HCT116 (cell line): ENCODE measurements at regions not wholly inside any gene's neighbourhood (a gene's known extent, or its start where the extent isn't known, plus 50 kb on each side); places are given as distances from the start of the nearest gene placed in this dataset.
"Not testable (repeated sequence)": the region's sequence is repeated elsewhere in the genome, so short reads cannot be mapped to it uniquely, and the experiment has no call there.

Experiments used
- ATAC-seq: fragments of 200-7000 bp; cut with Tn5 transposase; 2 replicates; pipeline ENCODE4 v1.9.1; 2020; ENCODE audit warnings: mild to moderate bottlenecking, moderate library complexity
- BruUV-seq: library from RNA; stranded (reverse); fragments of 400-500 nt; replicated peaks from 2 replicates; lab custom pipeline; 2021; lab: Mats Ljungman, UMichigan
- CTCF ChIA-PET: fragments of 300-600 bp; sonication (Branson Sonifier 250); formaldehyde crosslinking; loops from one replicate; lab custom pipeline; 2021; ENCODE audit warnings: antibody characterized with exemption; lab: Charles Lee
- POLR2A ChIA-PET: fragments of 300-600, 350-600 bp; sonication (Branson Sonifier 250); formaldehyde crosslinking; loops from one replicate; lab custom pipeline; 2021; ENCODE audit warnings: antibody characterized with exemption; lab: Charles Lee
- RAD21 ChIA-PET, 2 experiments: fragments of 300-600 bp; sonication (Branson Sonifier 250); formaldehyde crosslinking; loops; one replicate each; lab custom pipeline; 2023; ENCODE audit warnings: low total read pairs in 2 of 2; ENCODE audit not compliant: uncharacterized antibody in 2 of 2, unreplicated experiment in 2 of 2, low non-redundant PET in 1 of 2; lab: Charles Lee
- DNase-seq: peaks from one replicate; pipeline ENCODE4 v3.0.0-alpha.2; 2010; ENCODE audit warnings: low read depth, low spot score
- H2AFZ ChIP-seq: fragments of 200-600 bp; shearing (Covaris generic), sonication (generic); 2 replicates; pipeline ENCODE4 v1.6.1; 2017; ENCODE audit warnings: low read depth, mixed run types, mixed read lengths, antibody characterized with exemption, low read length; ENCODE audit not compliant: poor library complexity, severe bottlenecking
- H3K27ac ChIP-seq: 2 replicates; pipeline ENCODE4 v1.5.1; 2012; ENCODE audit warnings: low read depth, low read length
- H3K27me3 ChIP-seq: fragments of 200-600 bp; sonication (generic); 2 replicates; pipeline ENCODE4 v1.6.1; 2016; ENCODE audit warnings: mixed run types, low read length, mixed read lengths; ENCODE audit not compliant: insufficient read depth
- H3K36me3 ChIP-seq, 2 experiments: fragments of 200-500 bp in 1 of 2; fragments of 200-600 bp in 1 of 2; sonication (Bioruptor generic) in 1 of 2; sonication (generic) in 1 of 2; 2 replicates each; pipeline versions ENCODE4 v1.5.1 to v1.6.1; 2014 to 2016; ENCODE audit warnings: low read length in 2 of 2, inconsistent platforms in 1 of 2, mixed read lengths in 1 of 2, mixed run types in 1 of 2; ENCODE audit not compliant: insufficient read depth in 2 of 2, control insufficient read depth in 1 of 2
- H3K4me1 ChIP-seq, 2 experiments: fragments of 200-600 bp in 1 of 2; sonication (generic) in 1 of 2; 2 replicates each; pipeline versions ENCODE4 v1.5.1 to v1.6.1; 2012 to 2017; ENCODE audit warnings: low read length in 2 of 2, inconsistent platforms in 1 of 2, mild to moderate bottlenecking in 1 of 2, mixed read lengths in 1 of 2, mixed run types in 1 of 2, moderate library complexity in 1 of 2; ENCODE audit not compliant: insufficient read depth in 2 of 2, control insufficient read depth in 1 of 2
- H3K4me2 ChIP-seq: fragments of 200-600 bp; sonication (generic); 2 replicates; pipeline ENCODE4 v1.6.1; 2017; ENCODE audit warnings: mixed run types, low read length, mixed read lengths
- H3K4me3 ChIP-seq, 2 experiments: fragments of 200-600 bp in 1 of 2; sonication (generic) in 1 of 2; replicated peaks in 1 of 2; 2 replicates each; pipeline ENCODE4 v1.5.1; 2011 to 2016; ENCODE audit warnings: low read length in 2 of 2, control low read depth in 1 of 2, low read depth in 1 of 2, mild to moderate bottlenecking in 1 of 2, mixed read lengths in 1 of 2, mixed run types in 1 of 2
- H3K79me2 ChIP-seq: fragments of 200-600 bp; sonication (generic); 2 replicates; pipeline ENCODE4 v1.6.1; 2017; ENCODE audit warnings: mild to moderate bottlenecking, mixed run types, low read length, moderate library complexity, mixed read lengths; ENCODE audit not compliant: insufficient read depth
- H3K9ac ChIP-seq: fragments of 200-600 bp; sonication (generic); 2 replicates; pipeline ENCODE4 v1.6.1; 2016; ENCODE audit warnings: low read length, mixed read lengths
- H3K9me2 ChIP-seq: fragments of 200-600 bp; sonication (generic), shearing (Covaris generic); 2 replicates; pipeline ENCODE4 v1.6.1; 2017; ENCODE audit warnings: mixed run types, mild to moderate bottlenecking, moderate library complexity; ENCODE audit not compliant: insufficient read depth
- H3K9me3 ChIP-seq, 2 experiments: fragments of 200-500 bp in 1 of 2; fragments of 200-600 bp in 1 of 2; sonication (Bioruptor generic) in 1 of 2; sonication (generic) in 1 of 2; 2 replicates each; pipeline ENCODE4 v1.6.1; 2014 to 2017; ENCODE audit warnings: low read length in 2 of 2, mixed read lengths in 2 of 2, inconsistent platforms in 1 of 2, low read depth in 1 of 2, mild to moderate bottlenecking in 1 of 2, mixed run types in 1 of 2, moderate library complexity in 1 of 2; ENCODE audit not compliant: control insufficient read depth in 1 of 2, insufficient read depth in 1 of 2
- H4K20me1 ChIP-seq: fragments of 200-600 bp; sonication (generic), shearing (Covaris generic); 2 replicates; pipeline ENCODE4 v1.6.1; 2017; ENCODE audit warnings: mixed run types, mild to moderate bottlenecking, moderate library complexity; ENCODE audit not compliant: insufficient read depth
- CBX3 ChIP-seq: IDR thresholded peaks from 2 replicates; pipeline ENCODE4 v1.6.1; 2012; ENCODE audit warnings: low read depth
- CEBPB ChIP-seq: IDR thresholded peaks from 2 replicates; pipeline ENCODE4 v1.6.1; 2012; ENCODE audit warnings: low read depth
- CTCF ChIP-seq, 3 experiments: fragments of 200-600 bp in 1 of 3; sonication (generic) in 1 of 3; IDR thresholded peaks in 2 of 3; conservative IDR thresholded peaks in 1 of 3; 2 replicates each; pipeline ENCODE4 v1.5.1; 2012 to 2017; ENCODE audit warnings: low read depth in 2 of 3, low read length in 2 of 3, antibody characterized with exemption in 1 of 3, borderline replicate concordance in 1 of 3, control low read depth in 1 of 3, mild to moderate bottlenecking in 1 of 3, mixed read lengths in 1 of 3, mixed run types in 1 of 3, moderate library complexity in 1 of 3; ENCODE audit not compliant: insufficient read depth in 1 of 3
- EGR1 ChIP-seq: IDR thresholded peaks from 2 replicates; pipeline ENCODE4 v1.6.1; 2012; ENCODE audit warnings: low read depth
- ELF1 ChIP-seq: IDR thresholded peaks from 2 replicates; pipeline ENCODE4 v1.6.1; 2012; ENCODE audit warnings: low read depth, borderline replicate concordance
- EZH2 ChIP-seq: fragments of 200-600 bp; sonication (generic); IDR thresholded peaks from 2 replicates; pipeline ENCODE4 v1.6.1; 2017; ENCODE audit warnings: antibody characterized with exemption, mixed run types
- EZH2phosphoT487 ChIP-seq: fragments of 200-600 bp; IDR thresholded peaks from 2 replicates; pipeline ENCODE4 v1.6.1; 2018; ENCODE audit warnings: antibody characterized with exemption, borderline replicate concordance
- JUND ChIP-seq: IDR thresholded peaks from 2 replicates; pipeline ENCODE4 v1.6.1; 2012
- POLR2A ChIP-seq: IDR thresholded peaks from 2 replicates; pipeline ENCODE4 v1.7.0; 2011; ENCODE audit warnings: borderline replicate concordance; ENCODE audit not compliant: insufficient read depth, insufficient read length; ENCODE audit errors: extremely low read depth
- SIN3A ChIP-seq: IDR thresholded peaks from 2 replicates; pipeline ENCODE4 v1.6.1; 2012; ENCODE audit warnings: low read depth
- SRF ChIP-seq: IDR thresholded peaks from 2 replicates; pipeline ENCODE4 v1.6.1; 2012; ENCODE audit warnings: low read depth
- YY1 ChIP-seq: IDR thresholded peaks from 2 replicates; pipeline ENCODE4 v1.6.1; 2011; ENCODE audit warnings: low read length, low read depth, moderate library complexity, mild to moderate bottlenecking; ENCODE audit not compliant: insufficient replicate concordance; ENCODE audit errors: extremely low read depth
- ZBTB33 ChIP-seq: IDR thresholded peaks from 2 replicates; pipeline ENCODE4 v1.6.1; 2011; ENCODE audit warnings: mild to moderate bottlenecking, low read length, moderate library complexity; ENCODE audit not compliant: insufficient replicate concordance; ENCODE audit errors: extremely low read depth
- ZNF274 ChIP-seq: fragments of 200-500 bp; sonication (Bioruptor generic); IDR thresholded peaks from 2 replicates; pipeline ENCODE4 v1.6.1; 2014; ENCODE audit warnings: mild to moderate bottlenecking, low read depth, low read length, inconsistent platforms
- intact Hi-C: fragments of 100-400 bp; cut with micrococcal nuclease; formaldehyde crosslinking; loops from 2 replicates; pipeline ENCODE4 v1.10.0; 2022

DNA sequence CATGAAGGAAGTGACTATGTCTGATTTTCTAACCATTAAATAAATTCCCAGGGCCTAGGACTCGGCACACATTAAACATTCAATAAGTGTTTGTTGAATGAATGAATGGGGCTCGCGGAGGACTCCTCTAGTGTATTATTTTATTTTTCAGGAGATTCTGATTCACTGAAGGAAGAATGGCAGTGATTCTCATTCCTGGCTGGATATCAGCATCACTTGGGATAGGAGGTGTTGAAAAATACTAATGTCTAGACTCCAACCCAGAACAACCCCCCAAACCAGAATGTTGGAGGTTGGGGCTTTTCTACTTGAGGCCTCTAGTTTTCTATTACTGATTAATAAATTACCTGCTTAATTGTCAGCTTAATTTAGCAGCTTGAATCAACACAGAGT is 195.4 kb downstream of the BTBD3 start (continued):
- no peak for TF ChIP-seq YY1

DNA sequence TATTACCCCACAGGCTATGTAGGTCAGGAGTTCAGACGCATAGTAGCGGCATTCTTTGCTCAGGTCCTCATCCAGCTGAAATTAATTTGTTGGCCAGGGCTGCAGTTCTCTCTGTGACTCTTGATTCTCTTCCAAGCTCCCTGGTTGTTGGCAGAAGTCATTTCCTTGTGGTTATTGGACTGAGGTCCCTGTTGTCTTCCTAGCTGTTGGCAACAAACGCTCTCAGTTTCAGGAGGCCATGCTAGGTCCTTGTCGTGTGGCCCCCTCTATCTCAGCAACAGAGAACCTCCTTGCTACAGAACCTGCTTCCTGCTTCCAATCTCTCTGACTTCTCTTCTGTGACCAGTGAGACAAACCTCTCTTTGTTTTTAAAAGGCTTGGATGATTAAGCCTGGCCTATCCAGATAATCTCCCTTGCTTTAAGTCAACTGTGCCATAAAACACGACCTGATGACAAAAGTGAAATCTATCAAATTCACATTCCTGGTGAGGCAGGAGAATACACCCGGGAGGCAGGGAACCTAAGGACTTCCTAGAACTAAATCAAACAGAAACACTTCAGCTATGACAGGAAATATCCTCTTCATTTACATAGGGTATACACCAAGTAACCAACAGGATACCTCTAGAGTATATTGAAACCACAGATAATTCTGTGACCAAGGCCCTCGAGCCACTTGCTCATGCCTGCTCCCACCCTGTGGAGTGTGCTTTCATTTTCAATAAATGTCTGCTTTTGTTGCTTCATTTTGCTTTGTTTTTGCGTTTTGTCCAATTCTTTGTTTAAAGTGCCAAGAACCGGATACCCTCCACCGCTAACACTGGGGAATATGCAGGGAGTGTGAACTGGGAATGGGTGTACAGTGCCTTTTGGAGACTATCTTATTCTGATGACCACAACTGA is 196.0 kb downstream of the BTBD3 start:
- Histone ChIP-seq H3K9ac (no peak overlapping the region), H3K9me2 (no peaks in the 10 kb centered on the region), H3K4me2 (no peak overlapping the region), H3K36me3 (no peaks in the 10 kb centered on the region), H3K27ac (no peak overlapping the region), H3K9me3 (peaks cover 0 to 29% of the 10 kb centered on the region in 2 experiments; a peak in 3 of 4 replicates), H3K27me3 (no peaks in the 10 kb centered on the region), H3K4me1 (no peaks in the 10 kb centered on the region), H4K20me1 (no peaks in the 10 kb centered on the region), H2AFZ (no peak overlapping the region), H3K79me2 (no peaks in the 10 kb centered on the region), H3K4me3 (no peak overlapping the region)
- ChIA-PET RAD21 (no interaction called here), POLR2A (no interaction called here), CTCF (no interaction called here)
- intact Hi-C loops, result no loop called here
- TF ChIP-seq CTCF (IDR thresholded peaks at IDR 0.05 in 2 of 3, conservative IDR thresholded peaks at IDR 0.05 in 1 of 3; ENCODE audit: borderline replicate concordance in 1 of 3, insufficient read depth in 1 of 3, low read depth in 2 of 3, low read length in 2 of 3), result no peak
- TF ChIP-seq ZNF274, result no peak
- no peak for TF ChIP-seq EZH2
- TF ChIP-seq EZH2phosphoT487, result no peak
- TF ChIP-seq EGR1, result no peak
- TF ChIP-seq POLR2A, result no peak
- no peak for TF ChIP-seq ELF1
- TF ChIP-seq ZBTB33, result no peak
- TF ChIP-seq JUND, result no peak
- no peak for TF ChIP-seq SRF
- no peak for TF ChIP-seq CEBPB
- TF ChIP-seq SIN3A, result no peak
- TF ChIP-seq CBX3, result no peak
- DNase-seq (no peak), ATAC-seq (no peak)
- BruUV-seq, result no TSS peak

DNA sequence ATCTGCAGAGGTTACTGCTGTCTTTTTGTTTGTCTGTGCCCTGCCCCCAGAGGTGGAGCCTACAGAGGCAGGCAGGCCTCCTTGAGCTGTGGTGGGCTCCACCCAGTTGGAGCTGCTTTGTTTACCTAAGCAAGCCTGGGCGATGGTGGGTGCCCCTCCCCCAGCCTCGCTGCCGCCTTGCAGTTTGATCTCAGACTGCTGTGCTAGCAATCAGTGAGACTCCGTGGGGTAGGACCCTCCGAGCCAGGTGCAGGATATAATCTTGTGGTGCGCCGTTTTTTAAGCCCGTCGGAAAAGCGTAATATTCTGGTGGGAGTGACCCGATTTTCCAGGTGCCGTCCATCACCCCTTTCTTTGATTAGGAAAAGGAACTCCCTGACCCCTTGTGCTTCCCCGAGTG is 211.4 kb downstream of the BTBD3 start:
- H3K4me3 ChIP-seq, result not testable (repeated sequence)

More for the DNA sequence above, 211.4 kb downstream of the BTBD3 start:
- BruUV-seq, H2AFZ ChIP-seq, H3K9me3 ChIP-seq, H3K9me2 ChIP-seq, H3K27me3 ChIP-seq, CTCF ChIA-PET, H3K27ac ChIP-seq, H3K9ac ChIP-seq, H3K36me3 ChIP-seq, RAD21 ChIA-PET, H3K4me2 ChIP-seq, POLR2A ChIA-PET, H3K4me1 ChIP-seq, H3K79me2 ChIP-seq, intact Hi-C loops, ATAC-seq, H4K20me1 ChIP-seq, DNase-seq: not testable (repeated sequence)
